Keratinocyte (primary cell): ENCODE measurements at regions not wholly inside any gene's neighbourhood (a gene's known extent, or its start where the extent isn't known, plus 50 kb on each side); places are given as distances from the start of the nearest gene placed in this dataset.

Source experiments
- DNase-seq: peaks from one replicate; pipeline ENCODE4 v3.0.0-alpha.2; 2011; ENCODE audit warnings: low read depth, missing footprints, low spot score
- FAIRE-seq: peaks from 2 replicates; lab custom pipeline; 2011; peaks lifted over from hg19 to GRCh38; lab: Jason Lieb, UNC
- H2AFZ ChIP-seq: 2 replicates; pipeline ENCODE4 v1.6.0; 2012; ENCODE audit warnings: low read length, control low read depth, inconsistent platforms; ENCODE audit not compliant: control insufficient read depth
- H3K27ac ChIP-seq: 2 replicates; pipeline ENCODE4 v1.5.1; 2011; ENCODE audit warnings: low read length; ENCODE audit not compliant: control insufficient read depth, insufficient read depth
- H3K27me3 ChIP-seq: 3 replicates; pipeline ENCODE4 v1.6.0; 2011; ENCODE audit warnings: low read length; ENCODE audit not compliant: control insufficient read depth, insufficient read depth; ENCODE audit errors: extremely low read depth
- H3K36me3 ChIP-seq, 2 experiments: 2 replicates in 1 of 2; 3 replicates in 1 of 2; pipeline ENCODE4 v1.5.1; 2011; ENCODE audit warnings: low read length in 2 of 2, mild to moderate bottlenecking in 1 of 2; ENCODE audit not compliant: control insufficient read depth in 2 of 2, insufficient read depth in 2 of 2; ENCODE audit errors: extremely low read depth in 1 of 2
- H3K4me1 ChIP-seq: 3 replicates; pipeline ENCODE4 v1.5.1; 2011; ENCODE audit warnings: low read length; ENCODE audit not compliant: control insufficient read depth, insufficient read depth; ENCODE audit errors: extremely low read depth
- H3K4me2 ChIP-seq: 3 replicates; pipeline ENCODE4 v1.6.0; 2011; ENCODE audit warnings: low read depth, low read length; ENCODE audit not compliant: control insufficient read depth, insufficient read depth; ENCODE audit errors: extremely low read depth
- H3K4me3 ChIP-seq, 3 experiments: fragments of 200-600 bp in 1 of 3; sonication (generic) in 1 of 3; 2 replicates in 2 of 3; 3 replicates in 1 of 3; pipeline ENCODE4 v1.5.1; 2011 to 2016; ENCODE audit warnings: low read length in 3 of 3, mild to moderate bottlenecking in 3 of 3, control low read depth in 2 of 3, inconsistent platforms in 1 of 3, low read depth in 1 of 3, mixed read lengths in 1 of 3, mixed run types in 1 of 3, moderate library complexity in 1 of 3; ENCODE audit not compliant: control insufficient read depth in 2 of 3, insufficient read depth in 2 of 3; ENCODE audit errors: extremely low read depth in 1 of 3
- H3K79me2 ChIP-seq: 2 replicates; pipeline ENCODE4 v1.6.0; 2012; ENCODE audit warnings: low read length; ENCODE audit not compliant: control insufficient read depth, insufficient read depth
- H3K9ac ChIP-seq: 3 replicates; pipeline ENCODE4 v1.6.0; 2011; ENCODE audit warnings: low read length; ENCODE audit not compliant: control insufficient read depth, insufficient read depth; ENCODE audit errors: extremely low read depth
- H3K9me1 ChIP-seq: 3 replicates; pipeline ENCODE4 v1.6.0; 2011; ENCODE audit warnings: low read length; ENCODE audit not compliant: control insufficient read depth, insufficient read depth; ENCODE audit errors: extremely low read depth
- H3K9me3 ChIP-seq: 2 replicates; pipeline ENCODE4 v1.5.1; 2012; ENCODE audit warnings: low read depth, low read length; ENCODE audit not compliant: control insufficient read depth
- H4K20me1 ChIP-seq: 3 replicates; pipeline ENCODE4 v1.6.0; 2011; ENCODE audit warnings: low read length; ENCODE audit not compliant: control insufficient read depth, insufficient read depth; ENCODE audit errors: extremely low read depth
- EZH2 ChIP-seq: IDR thresholded peaks from one replicate; pipeline ENCODE4 v1.6.1; 2012; ENCODE audit warnings: inconsistent platforms, mild to moderate bottlenecking, low read length, moderate library complexity
- dilution Hi-C: fragments of 300-500 bp; cut with MboI; formaldehyde crosslinking; loops from one replicate; pipeline ENCODE4 v1.7.0; 2020; ENCODE audit warnings: low sequenced_read_pairs; ENCODE audit not compliant: extremely low pct_ligation_motif_present
- TF ChIP-seq, protein P1 (sequence below), 3 experiments: IDR thresholded peaks in 1 of 3; conservative IDR thresholded peaks in 1 of 3; optimal IDR thresholded peaks in 1 of 3; 2 replicates in 2 of 3; 3 replicates in 1 of 3; pipeline versions ENCODE3 to v1.5.1; 2011; ENCODE audit warnings: low read length in 3 of 3, mild to moderate bottlenecking in 3 of 3, moderate library complexity in 2 of 3, control low read depth in 1 of 3, inconsistent platforms in 1 of 3; ENCODE audit not compliant: insufficient read depth in 2 of 3; ENCODE audit errors: extremely low read depth in 1 of 3

DNA sequence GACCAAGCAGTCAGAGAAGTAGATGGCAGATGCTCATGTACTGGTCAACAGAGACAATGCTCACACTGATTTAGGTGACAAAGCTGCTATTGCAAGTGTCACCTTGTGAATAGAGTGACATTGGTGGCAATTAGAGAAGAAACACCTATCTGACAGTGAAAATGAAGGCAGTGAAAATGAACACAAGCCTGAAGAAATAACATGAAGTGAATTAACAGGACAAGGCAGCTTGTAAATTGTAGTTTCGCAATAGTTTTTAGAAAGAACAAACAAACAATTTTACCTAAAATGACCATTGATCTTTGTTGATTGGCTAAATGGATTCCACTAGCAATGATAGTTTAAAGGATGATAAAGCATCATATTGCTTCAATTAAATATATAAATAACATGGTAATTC is 1389.5 kb downstream of the PLA2G4A start:
- TF ChIP-seq EZH2, result no peak
- TF ChIP-seq, protein P1, sequence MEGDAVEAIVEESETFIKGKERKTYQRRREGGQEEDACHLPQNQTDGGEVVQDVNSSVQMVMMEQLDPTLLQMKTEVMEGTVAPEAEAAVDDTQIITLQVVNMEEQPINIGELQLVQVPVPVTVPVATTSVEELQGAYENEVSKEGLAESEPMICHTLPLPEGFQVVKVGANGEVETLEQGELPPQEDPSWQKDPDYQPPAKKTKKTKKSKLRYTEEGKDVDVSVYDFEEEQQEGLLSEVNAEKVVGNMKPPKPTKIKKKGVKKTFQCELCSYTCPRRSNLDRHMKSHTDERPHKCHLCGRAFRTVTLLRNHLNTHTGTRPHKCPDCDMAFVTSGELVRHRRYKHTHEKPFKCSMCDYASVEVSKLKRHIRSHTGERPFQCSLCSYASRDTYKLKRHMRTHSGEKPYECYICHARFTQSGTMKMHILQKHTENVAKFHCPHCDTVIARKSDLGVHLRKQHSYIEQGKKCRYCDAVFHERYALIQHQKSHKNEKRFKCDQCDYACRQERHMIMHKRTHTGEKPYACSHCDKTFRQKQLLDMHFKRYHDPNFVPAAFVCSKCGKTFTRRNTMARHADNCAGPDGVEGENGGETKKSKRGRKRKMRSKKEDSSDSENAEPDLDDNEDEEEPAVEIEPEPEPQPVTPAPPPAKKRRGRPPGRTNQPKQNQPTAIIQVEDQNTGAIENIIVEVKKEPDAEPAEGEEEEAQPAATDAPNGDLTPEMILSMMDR (optimal IDR thresholded peaks at IDR 0.05 in 1 of 3, IDR thresholded peaks at IDR 0.05 in 1 of 3, conservative IDR thresholded peaks at IDR 0.05 in 1 of 3; ENCODE audit: extremely low read depth in 1 of 3, insufficient read depth in 2 of 3, low read length in 3 of 3), result no peak
- FAIRE-seq (no peak), DNase-seq (no peak)

DNA sequence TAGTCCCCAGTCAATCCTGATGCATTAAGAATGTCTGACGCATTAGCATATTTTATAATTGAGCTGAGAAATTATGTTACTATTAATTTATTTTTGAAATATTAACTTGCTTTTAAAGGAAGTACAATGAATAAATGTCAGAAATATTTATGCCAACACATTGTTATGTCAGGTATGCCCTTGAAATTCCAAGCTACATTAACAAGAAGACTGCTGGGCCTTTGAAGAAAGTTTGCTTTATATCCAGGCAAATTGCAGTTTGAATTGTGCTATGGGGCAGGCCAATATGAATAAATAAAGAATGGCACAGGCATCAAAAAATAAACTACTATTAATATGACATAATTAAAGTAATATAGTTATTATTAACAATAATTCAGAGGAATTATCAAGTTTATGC is 1391.3 kb downstream of the PLA2G4A start:
- Histone ChIP-seq H3K9me3 (no peaks in the 10 kb centered on the region), H4K20me1 (no peaks in the 10 kb centered on the region), H3K4me2 (no peak overlapping the region), H3K9ac (no peak overlapping the region), H3K9me1 (no peaks in the 10 kb centered on the region), H3K79me2 (no peaks in the 10 kb centered on the region), H3K27me3 (no peaks in the 10 kb centered on the region), H2AFZ (no peak overlapping the region), H3K36me3 (no peaks in the 10 kb centered on the region), H3K4me3 (no peak overlapping the region), H3K27ac (no peak overlapping the region), H3K4me1 (no peaks in the 10 kb centered on the region)
- no peak for TF ChIP-seq EZH2
- TF ChIP-seq, protein P1 (optimal IDR thresholded peaks at IDR 0.05 in 1 of 3, IDR thresholded peaks at IDR 0.05 in 1 of 3, conservative IDR thresholded peaks at IDR 0.05 in 1 of 3; ENCODE audit: extremely low read depth in 1 of 3, insufficient read depth in 2 of 3, low read length in 3 of 3), result no peak
- FAIRE-seq (no peak), DNase-seq (no peak)
- dilution Hi-C loops, result no loop called here

More for the DNA sequence above, 1389.5 kb downstream of the PLA2G4A start:
- Histone ChIP-seq H3K9me1 (no peaks in the 10 kb centered on the region), H3K4me2 (no peak overlapping the region), H3K27ac (no peak overlapping the region), H3K4me3 (no peak overlapping the region), H3K9ac (no peak overlapping the region), H4K20me1 (no peaks in the 10 kb centered on the region), H3K4me1 (no peaks in the 10 kb centered on the region), H2AFZ (no peak overlapping the region), H3K9me3 (no peaks in the 10 kb centered on the region), H3K27me3 (no peaks in the 10 kb centered on the region), H3K36me3 (no peaks in the 10 kb centered on the region), H3K79me2 (no peaks in the 10 kb centered on the region)
- dilution Hi-C loops, result no loop called here
